ENCODE measurements at regions not wholly inside any gene's neighbourhood (a gene's known extent, or its start where the extent isn't known, plus 50 kb on each side); places are given as distances from the start of the nearest gene placed in this dataset.

DNA sequence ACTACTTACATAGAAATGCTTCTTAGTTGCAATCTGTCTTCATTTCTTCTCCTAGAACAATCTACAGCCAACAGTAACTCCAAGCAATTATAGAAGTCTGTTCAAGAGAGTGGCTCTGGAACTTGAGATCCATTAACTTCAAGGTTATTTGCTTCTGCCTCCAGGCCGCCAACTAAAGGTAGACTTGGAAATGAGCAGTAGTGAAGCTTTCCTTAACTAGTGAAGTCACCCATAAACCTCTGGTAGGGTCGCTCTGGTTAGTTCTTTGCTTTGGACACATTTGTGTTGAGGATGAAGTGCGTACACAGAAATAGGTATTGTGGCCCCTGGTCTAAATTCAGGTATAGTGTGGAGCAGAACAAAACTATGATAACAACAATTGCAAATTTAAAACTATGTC lies 809.9 kb upstream of the RGS18 start:
- Histone ChIP-seq H3K4me2 (ENCODE audit: low read depth, low read length) (no peak overlapping the region), H3K4me1 (ENCODE audit: control insufficient read depth, insufficient read depth, low read length) (peaks cover 2% of the 10 kb centered on the region; the same call in 1 of the 2 replicates), H3K27ac (ENCODE audit: insufficient read depth, low read length) (no peak overlapping the region), H2BK5ac (ENCODE audit: low read depth, low read length, poor library complexity, severe bottlenecking) (no peak overlapping the region), H3K79me1 (ENCODE audit: low read depth in 1 of 2, low read length in 2 of 2) (no peaks in the 10 kb centered on the region), H3K56ac (ENCODE audit: extremely low read depth, insufficient read depth, low read length) (no peak overlapping the region), H3K4me3 (ENCODE audit: insufficient read depth, low read depth, low read length) (no peak overlapping the region), H3K18ac (ENCODE audit: low read depth, low read length) (no peak overlapping the region), H3K9ac (ENCODE audit: low read depth, low read length) (no peak overlapping the region), H2BK15ac (ENCODE audit: low read depth, low read length) (no peak overlapping the region), H4K20me1 (ENCODE audit: insufficient read depth, low read length) (no peaks in the 10 kb centered on the region), H4K91ac (ENCODE audit: insufficient read depth, low read depth, low read length) (no peak overlapping the region), H2BK20ac (ENCODE audit: low read depth, low read length) (no peak overlapping the region), H3K27me3 (ENCODE audit: control insufficient read depth, insufficient read depth, low read length) (no peaks in the 10 kb centered on the region), H3K14ac (replicated peaks; ENCODE audit: low read depth, low read length) (no peak overlapping the region), H4K8ac (ENCODE audit: low read depth in 2 of 2, low read length in 2 of 2) (no peak overlapping the region), H3K23ac (ENCODE audit: low read depth, low read length) (no peak overlapping the region), H3K9me3 (ENCODE audit: control insufficient read depth, insufficient read depth, low read length) (peaks cover 3% of the 10 kb centered on the region), H3K36me3 (ENCODE audit: control insufficient read depth, insufficient read depth, low read length) (no peaks in the 10 kb centered on the region), H2BK120ac (ENCODE audit: low read depth, low read length) (no peak overlapping the region), H3K9me1 (ENCODE audit: insufficient read depth, low read length) (no peaks in the 10 kb centered on the region), H2AK9ac (replicated peaks; ENCODE audit: low read depth, low read length, poor library complexity) (no peak overlapping the region), H4K5ac (ENCODE audit: low read depth, low read length) (no peak overlapping the region), H2AK5ac (ENCODE audit: low read depth, low read length) (no peak overlapping the region), H2AFZ (replicated peaks; ENCODE audit: low read length, poor library complexity) (no peak overlapping the region), H3K4ac (ENCODE audit: low read depth, low read length) (no peak overlapping the region)
- no peak for TF ChIP-seq BHLHE40 (IDR thresholded peaks at IDR 0.05; ENCODE audit: low read depth, low read length)
- TF ChIP-seq, protein P1, sequence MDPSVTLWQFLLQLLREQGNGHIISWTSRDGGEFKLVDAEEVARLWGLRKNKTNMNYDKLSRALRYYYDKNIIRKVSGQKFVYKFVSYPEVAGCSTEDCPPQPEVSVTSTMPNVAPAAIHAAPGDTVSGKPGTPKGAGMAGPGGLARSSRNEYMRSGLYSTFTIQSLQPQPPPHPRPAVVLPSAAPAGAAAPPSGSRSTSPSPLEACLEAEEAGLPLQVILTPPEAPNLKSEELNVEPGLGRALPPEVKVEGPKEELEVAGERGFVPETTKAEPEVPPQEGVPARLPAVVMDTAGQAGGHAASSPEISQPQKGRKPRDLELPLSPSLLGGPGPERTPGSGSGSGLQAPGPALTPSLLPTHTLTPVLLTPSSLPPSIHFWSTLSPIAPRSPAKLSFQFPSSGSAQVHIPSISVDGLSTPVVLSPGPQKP (IDR thresholded peaks at IDR 0.05; ENCODE audit: borderline replicate concordance, low read depth, low read length): no peak
- TF ChIP-seq, protein P2, sequence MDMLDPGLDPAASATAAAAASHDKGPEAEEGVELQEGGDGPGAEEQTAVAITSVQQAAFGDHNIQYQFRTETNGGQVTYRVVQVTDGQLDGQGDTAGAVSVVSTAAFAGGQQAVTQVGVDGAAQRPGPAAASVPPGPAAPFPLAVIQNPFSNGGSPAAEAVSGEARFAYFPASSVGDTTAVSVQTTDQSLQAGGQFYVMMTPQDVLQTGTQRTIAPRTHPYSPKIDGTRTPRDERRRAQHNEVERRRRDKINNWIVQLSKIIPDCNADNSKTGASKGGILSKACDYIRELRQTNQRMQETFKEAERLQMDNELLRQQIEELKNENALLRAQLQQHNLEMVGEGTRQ (IDR thresholded peaks at IDR 0.05; ENCODE audit: low read depth, low read length): no peak
- no peak for TF ChIP-seq MAZ (IDR thresholded peaks at IDR 0.05; ENCODE audit: borderline replicate concordance, low read depth, low read length)
- TF ChIP-seq RFX5 (IDR thresholded peaks at IDR 0.05; ENCODE audit: low read depth, low read length): no peak
- TF ChIP-seq RCOR1 (IDR thresholded peaks at IDR 0.05; ENCODE audit: insufficient replicate concordance, low read length): no peak
- no peak for TF ChIP-seq SMC3 (IDR thresholded peaks at IDR 0.05; ENCODE audit: low read depth, low read length)
- TF ChIP-seq FOS (IDR thresholded peaks at IDR 0.05; ENCODE audit: low read depth, low read length): no peak
- TF ChIP-seq NFE2L2 (IDR thresholded peaks at IDR 0.05; ENCODE audit: low read depth, low read length): no peak
- TF ChIP-seq MAFK (IDR thresholded peaks at IDR 0.05; ENCODE audit: low read depth, low read length): no peak
- no peak for TF ChIP-seq POLR2A (IDR thresholded peaks at IDR 0.05; ENCODE audit: low read depth, low read length)
- TF ChIP-seq MXI1 (IDR thresholded peaks at IDR 0.05; ENCODE audit: borderline replicate concordance, low read depth, low read length): no peak
- no peak for TF ChIP-seq CEBPB (IDR thresholded peaks at IDR 0.05; ENCODE audit: low read depth, low read length)
- no peak for DNase-seq
- intact Hi-C loops (cut with micrococcal nuclease): no loop called here
- ChIA-PET POLR2A (ENCODE audit: unreplicated experiment) (no interaction called here), CTCF (no interaction called here)
- dilution Hi-C loops (cut with HindIII; ENCODE audit: low sequenced_read_pairs, unreplicated experiment): no loop called here
- no peak for ATAC-seq (ENCODE audit: low read depth)
- BruUV-seq (replicated peaks): no TSS peak
- WGBS, 2 experiments (ENCODE audit: extremely low coverage in 2 of 2, insufficient read length in 1 of 2): no CpG with 5 or more reads among the region's 3 CpGs
- in situ Hi-C loops (cut with MboI; ENCODE audit: low sequenced_read_pairs): no loop called here

Measured in IMR-90 (cell line).